Fibroblast of lung (primary cell): ENCODE measurements at regions not wholly inside any gene's neighbourhood (a gene's known extent, or its start where the extent isn't known, plus 50 kb on each side); places are given as distances from the start of the nearest gene placed in this dataset.

Experiments
- CTCF ChIP-seq, 2 donors: IDR thresholded peaks in 1 of 2; conservative IDR thresholded peaks in 1 of 2; 1 replicate in 1 of 2; 2 replicates in 1 of 2; pipeline ENCODE4 v1.5.1; 2011 to 2012; ENCODE audit warnings: low read length in 2 of 2, control low read depth in 1 of 2, inconsistent platforms in 1 of 2, low read depth in 1 of 2, mild to moderate bottlenecking in 1 of 2
- EZH2 ChIP-seq: IDR thresholded peaks from 2 replicates; pipeline ENCODE4 v1.5.1; 2012; ENCODE audit warnings: low read length, control low read depth, mild to moderate bottlenecking; ENCODE audit errors: missing control alignments

- TF ChIP-seq CTCF (conservative IDR thresholded peaks at IDR 0.05 in 1 of 2, IDR thresholded peaks at IDR 0.05 in 1 of 2; ENCODE audit: low read depth in 1 of 2, low read length in 2 of 2) (no peak), EZH2 (no peak)
Observed at GRCh38 chr20:17828598-17829144, 128.9 kb downstream of the BANF2 start.
